Esophagus squamous epithelium (tissue), 5 donors: ENCODE measurements at regions not wholly inside any gene's neighbourhood (a gene's known extent, or its start where the extent isn't known, plus 50 kb on each side); places are given as distances from the start of the nearest gene placed in this dataset.

Source experiments
- DNase-seq: peaks from one replicate; lab custom pipeline; 2025; lab: John Stamatoyannopoulos, UW
- H3K27ac ChIP-seq, 4 donors: fragments of 200-600 bp; sonication (generic); one replicate each; pipeline ENCODE4 v1.5.1; 2016 to 2019; ENCODE audit warnings: mild to moderate bottlenecking in 1 of 4
- H3K27me3 ChIP-seq, 4 donors: fragments of 200-600 bp; sonication (generic); 1 replicate in 3 of 4; 2 replicates in 1 of 4; pipeline versions ENCODE4 v1.5.1 to v1.6.0; 2017 to 2021; ENCODE audit warnings: antibody characterized with exemption in 1 of 4
- H3K36me3 ChIP-seq, 3 donors: fragments of 200-600 bp; sonication (generic); one replicate each; pipeline ENCODE4 v1.5.1; 2016 to 2019
- H3K4me1 ChIP-seq, 3 donors: fragments of 200-600 bp; sonication (generic); one replicate each; pipeline ENCODE4 v1.5.1; 2017 to 2019
- H3K4me3 ChIP-seq, 4 donors: fragments of 200-600 bp; sonication (generic); 1 replicate in 3 of 4; 2 replicates in 1 of 4; pipeline ENCODE4 v1.5.1; 2016 to 2019; ENCODE audit warnings: mild to moderate bottlenecking in 2 of 4, moderate library complexity in 1 of 4
- H3K9me3 ChIP-seq, 3 donors: fragments of 200-600 bp; sonication (generic); one replicate each; pipeline ENCODE4 v1.5.1; 2016 to 2019
- CTCF ChIP-seq, 6 experiments: fragments of 450-650 bp in 4 of 6; fragments of 200-600 bp in 2 of 6; sonication (generic) in 2 of 6; IDR thresholded peaks; one replicate each; pipeline ENCODE4 v1.5.1; 2016 to 2019; ENCODE audit warnings: antibody characterized with exemption in 6 of 6, mild to moderate bottlenecking in 4 of 6, moderate library complexity in 4 of 6
- POLR2A ChIP-seq, 4 donors: fragments of 450-650 bp; IDR thresholded peaks; one replicate each; pipeline ENCODE4 v1.6.1; 2017; ENCODE audit warnings: antibody characterized with exemption in 4 of 4, mild to moderate bottlenecking in 4 of 4, moderate library complexity in 3 of 4
- WGBS, 2 donors: methylation state at CpG; one replicate each; pipeline ENCODE4 v1.1.5; 2018; 5-methylcytosine and 5-hydroxymethylcytosine counted together
- intact Hi-C: fragments of 100-400 bp; cut with DNase I; formaldehyde crosslinking; loops from one replicate; pipeline ENCODE4 v1.15.0; 2022
- donor health status: DM: yes; HTN: yes; CAD: no.

GRCh38 chr20:21564127-21564773, 50.4 kb upstream of the NKX2-2 start:
- WGBS, 2 donors, result 63 to 80% methylated on average over 11 to 12 of the region's 15 CpGs
- Histone ChIP-seq H3K4me1 (no peaks in the 10 kb centered on the region), H3K27me3 (peaks cover 0 to 54% (median 0%) of the 10 kb centered on the region in 4 donors)

More at GRCh38 chr20:21564127-21564773, 50.4 kb upstream of the NKX2-2 start:
- Histone ChIP-seq H3K27ac (no peak overlapping the region), H3K9me3 (no peaks in the 10 kb centered on the region), H3K36me3 (no peaks in the 10 kb centered on the region), H3K4me3 (no peak overlapping the region)
- TF ChIP-seq POLR2A (IDR thresholded peaks at IDR 0.05), result no peak
- TF ChIP-seq CTCF (IDR thresholded peaks at IDR 0.05), result no peak
- DNase-seq, result no peak
- intact Hi-C loops, result no loop called here
